Activated CD4-positive, alpha-beta T cell treated with anti-CD3 and anti-CD28 coated beads, Interleukin-2, Interleukin-4, amounts not matched to agents 100 ng/mL and 50 ng/mL, durations not matched to agents 16 hours and 8 hours (primary cell): ENCODE measurements at regions not wholly inside any gene's neighbourhood (a gene's known extent, or its start where the extent isn't known, plus 50 kb on each side); places are given as distances from the start of the nearest gene placed in this dataset.

Source experiments
- DNase-seq: peaks from one replicate; pipeline ENCODE4 v3.0.0-alpha.2; 2020; ENCODE audit warnings: low spot score

DNA sequence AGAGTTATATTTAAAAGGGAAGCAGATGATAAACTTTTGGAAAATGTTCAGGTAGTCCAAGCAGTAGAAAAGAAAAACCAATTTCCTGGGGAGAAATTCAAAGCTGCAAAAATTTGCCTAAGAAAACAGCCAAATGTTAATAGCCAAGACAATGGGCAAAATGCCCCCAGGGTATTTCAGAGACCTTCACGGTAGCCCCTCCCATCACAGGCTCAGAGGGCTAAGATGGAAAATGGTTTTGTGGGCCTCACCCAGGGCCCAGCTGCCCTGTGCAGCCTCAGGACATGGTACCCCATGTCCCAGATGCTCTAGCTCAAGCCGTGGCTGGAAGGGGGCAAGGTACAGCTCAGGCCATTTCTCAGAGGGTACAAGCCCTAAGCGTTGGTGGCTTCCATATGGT is 391.0 kb downstream of the ZIC4 start:
- no peak for DNase-seq

GRCh38 chr3:147008886-147009285 is 397.5 kb downstream of the ZIC4 start:
- no peak for DNase-seq

DNA sequence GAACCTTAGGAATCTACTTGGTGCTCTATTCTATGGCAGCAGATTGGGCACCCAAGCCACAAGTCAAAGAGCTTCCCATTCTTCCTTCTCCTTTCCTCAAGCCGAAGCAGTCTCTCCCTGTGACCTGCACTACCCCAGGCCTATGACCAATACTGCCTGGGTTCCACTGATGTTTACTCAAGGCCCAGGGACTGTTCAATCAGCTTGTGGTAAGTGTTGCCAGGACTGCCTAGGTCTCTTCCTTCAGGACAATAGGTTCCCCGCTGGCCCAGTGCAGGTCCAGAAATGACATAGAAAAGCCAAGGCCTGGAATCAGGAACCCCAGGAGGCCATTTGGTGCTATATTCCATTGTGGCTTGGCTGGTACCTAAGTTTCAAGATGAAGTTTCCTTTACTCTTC is 397.9 kb downstream of the ZIC4 start:
- DNase-seq = no peak

DNA sequence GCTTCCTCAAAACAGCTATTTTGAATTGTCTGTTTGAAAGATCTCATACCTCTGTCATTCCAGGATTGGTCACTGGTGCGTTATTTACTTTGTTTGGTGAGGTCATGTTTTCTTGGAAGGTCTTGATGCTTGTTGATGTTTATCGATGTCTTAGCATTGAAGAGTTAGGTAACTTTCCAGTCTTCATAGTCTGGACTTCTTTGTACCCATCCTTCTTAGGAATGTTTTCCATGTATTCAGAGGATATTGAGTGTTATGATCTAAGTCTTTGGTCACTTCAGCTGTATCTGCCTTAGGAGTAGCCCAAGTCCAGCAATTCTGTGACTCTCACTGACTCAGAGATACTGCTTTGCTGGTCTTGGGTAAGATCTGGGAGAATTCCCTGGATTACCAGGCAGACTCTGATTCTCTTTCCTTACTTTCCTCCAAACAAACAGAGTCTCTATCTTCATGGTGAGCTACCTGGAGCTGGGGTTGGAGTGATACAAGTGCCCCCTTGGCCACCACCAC is 398.6 kb downstream of the ZIC4 start:
- no peak for DNase-seq

DNA sequence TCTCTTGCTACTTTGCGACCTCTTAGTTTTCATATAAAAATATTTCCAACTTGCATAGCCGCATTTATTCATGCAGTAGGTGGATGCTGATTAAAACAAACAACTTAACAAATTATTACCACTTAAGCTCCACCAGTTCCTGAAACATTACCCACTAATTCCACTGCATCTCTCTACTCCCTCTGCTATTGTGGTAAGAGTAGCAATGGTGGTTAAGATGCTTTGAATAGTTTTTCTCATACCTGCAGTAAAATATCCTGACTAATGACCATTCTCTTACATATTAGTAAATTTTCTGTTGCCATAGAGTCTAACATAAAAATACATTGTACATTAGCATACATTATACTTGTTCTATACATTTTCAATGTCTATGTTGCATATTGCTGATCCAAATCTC is 397.6 kb upstream of the PLSCR5 start:
- no peak for DNase-seq

GRCh38 chr3:147000274-147000673 is 395.1 kb upstream of the PLSCR5 start:
- DNase-seq = no peak

DNA sequence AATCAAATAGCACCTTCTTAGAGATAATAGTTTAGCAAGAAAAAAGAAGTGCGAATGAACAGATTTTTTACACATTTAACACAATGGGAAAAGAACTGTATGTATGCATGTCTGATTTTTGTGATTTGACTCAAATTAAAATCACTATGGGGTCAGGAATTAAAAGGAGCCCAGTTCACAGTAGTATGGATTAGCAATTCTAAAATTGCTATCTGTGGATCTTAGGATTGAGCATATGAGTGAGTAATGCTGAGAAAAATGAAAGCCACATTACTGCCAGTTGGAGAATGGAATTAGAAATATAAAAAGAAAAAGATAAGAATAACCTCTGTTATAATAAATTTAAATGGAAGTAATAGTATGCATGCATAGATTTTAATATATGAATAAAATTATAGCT is 386.8 kb upstream of the PLSCR5 start:
- DNase-seq = no peak

DNA sequence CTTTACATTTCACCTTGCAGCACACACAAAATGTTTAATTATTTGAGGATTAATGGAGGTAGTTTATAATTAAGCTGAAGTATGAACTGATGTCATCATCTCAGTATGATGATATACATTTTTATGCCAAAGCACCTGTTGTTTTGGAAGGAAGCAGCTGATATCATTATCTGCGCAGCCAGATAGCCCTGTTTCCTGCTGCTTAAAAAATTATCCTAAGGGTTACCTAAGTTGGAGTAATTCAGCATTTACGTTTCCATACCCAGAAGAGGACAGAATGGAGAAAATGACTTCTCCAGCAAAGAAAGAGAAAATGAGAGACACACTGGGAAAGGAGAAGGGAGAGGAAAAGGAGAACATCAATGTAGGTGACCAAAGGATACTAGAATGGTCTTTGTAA is 370.3 kb upstream of the PLSCR5 start:
- DNase-seq = no peak

DNA sequence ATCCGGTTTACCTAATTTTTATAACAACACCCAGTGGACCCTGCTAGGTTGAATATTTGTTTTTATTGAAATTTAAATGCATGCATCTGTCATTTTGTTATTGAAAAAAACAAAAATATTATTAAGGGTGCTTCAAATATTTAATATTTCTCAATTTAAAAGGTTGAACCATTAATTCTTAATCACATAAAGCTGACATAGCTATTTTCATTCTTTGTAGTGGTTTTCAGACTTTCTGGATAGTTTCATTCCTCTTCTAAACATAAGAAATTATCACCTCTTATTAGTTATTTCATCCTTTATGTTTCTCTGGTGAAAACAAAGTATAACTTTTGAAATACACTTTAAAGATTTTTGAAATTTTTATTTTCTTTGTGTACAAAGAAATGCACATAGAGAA is 369.9 kb upstream of the PLSCR5 start:
- DNase-seq = no peak

- no peak for DNase-seq
These were observed 368.9 kb upstream of the PLSCR5 start for GRCh38 chr3:146974001-146974400.

DNA sequence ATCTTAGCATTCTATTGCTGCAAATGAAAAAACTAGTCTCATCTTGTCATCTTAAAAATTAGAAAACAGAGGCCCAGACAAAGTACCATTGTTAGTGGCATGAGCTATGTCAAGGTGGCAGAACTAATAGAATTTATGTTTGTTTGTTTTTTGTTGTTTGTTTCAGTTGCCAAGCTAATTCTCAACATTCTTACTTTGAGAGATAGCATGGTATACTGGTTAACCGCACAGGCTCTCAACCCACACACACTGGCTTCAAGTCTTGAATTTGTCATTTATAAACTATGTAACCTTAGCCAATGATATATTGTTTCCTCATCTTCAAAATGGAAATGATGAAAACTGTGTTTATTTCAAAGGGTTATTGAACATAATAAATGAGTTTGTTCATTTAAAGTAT is 367.6 kb upstream of the PLSCR5 start:
- DNase-seq = no peak

DNA sequence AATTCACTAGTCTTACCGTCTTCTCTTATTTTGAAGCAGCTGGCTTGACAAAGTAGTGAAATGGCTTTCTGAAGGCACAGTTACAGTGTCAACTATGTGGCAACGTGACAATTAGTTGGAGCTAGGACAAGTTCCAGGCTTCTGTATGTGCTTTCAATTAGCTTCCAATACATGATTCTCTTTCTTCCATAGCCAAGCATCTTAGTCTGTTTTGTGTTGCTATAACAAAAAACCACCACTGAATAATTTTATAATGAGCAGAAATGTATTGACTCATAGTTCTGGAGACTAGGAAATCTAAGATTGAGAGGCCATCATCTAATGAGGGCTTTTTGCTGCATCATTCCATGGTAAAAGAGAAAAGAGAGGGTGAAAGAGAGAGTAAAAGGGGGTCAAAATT is 365.1 kb upstream of the PLSCR5 start:
- DNase-seq = no peak

GRCh38 chr3:146969356-146969755 is 364.2 kb upstream of the PLSCR5 start:
- DNase-seq = no peak

DNA sequence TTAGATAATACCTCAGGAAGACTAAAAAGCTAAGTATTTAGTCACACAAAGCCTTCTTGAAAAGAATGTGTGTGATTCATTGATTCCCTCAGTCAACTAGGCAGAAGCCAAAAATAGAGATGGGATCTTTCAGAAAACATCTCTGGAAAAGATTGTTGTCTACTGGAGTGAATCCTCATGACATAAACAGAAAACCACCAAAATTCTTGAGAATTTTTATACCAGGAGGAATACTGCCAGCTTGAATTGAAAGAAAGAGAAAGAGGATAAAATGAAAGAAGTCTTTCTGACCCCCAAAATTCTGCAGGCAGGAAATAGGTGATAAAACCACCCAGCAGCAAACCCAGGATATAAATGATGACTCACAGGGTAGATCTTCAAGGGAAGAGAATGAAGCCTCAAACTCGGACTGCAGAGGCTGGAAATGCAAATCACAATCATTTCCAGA is 363.1 kb upstream of the PLSCR5 start:
- no peak for DNase-seq

- DNase-seq = no peak
These were observed 362.6 kb upstream of the PLSCR5 start for GRCh38 chr3:146967783-146968182.

GRCh38 chr3:146966124-146966523 is 361.0 kb upstream of the PLSCR5 start:
- no peak for DNase-seq

DNA sequence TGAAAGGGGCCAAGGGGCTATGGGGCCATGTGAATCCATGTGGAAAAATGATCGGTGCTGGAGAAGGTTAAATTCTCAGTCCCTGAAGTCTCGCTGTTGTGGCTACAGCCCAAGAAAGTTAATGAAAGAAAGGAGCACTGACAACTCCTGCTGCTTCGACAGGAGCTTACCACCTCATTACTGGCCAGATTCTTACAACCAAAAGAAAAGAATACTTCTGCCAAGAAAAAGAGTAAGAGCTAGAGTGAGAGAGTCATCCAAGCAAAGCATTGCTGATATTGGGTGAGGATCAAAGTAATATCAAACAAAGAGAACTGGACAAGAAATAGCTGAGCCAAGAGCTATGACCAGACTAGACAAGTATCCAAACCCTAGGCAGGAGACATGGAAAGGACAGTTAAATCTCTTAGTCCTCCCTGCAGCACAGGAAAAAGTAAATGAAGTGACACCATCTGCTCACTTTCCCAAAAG is 348.4 kb upstream of the PLSCR5 start:
- no peak for DNase-seq

- no peak for DNase-seq
These were observed 343.8 kb upstream of the PLSCR5 start for GRCh38 chr3:146948985-146949384.

DNA sequence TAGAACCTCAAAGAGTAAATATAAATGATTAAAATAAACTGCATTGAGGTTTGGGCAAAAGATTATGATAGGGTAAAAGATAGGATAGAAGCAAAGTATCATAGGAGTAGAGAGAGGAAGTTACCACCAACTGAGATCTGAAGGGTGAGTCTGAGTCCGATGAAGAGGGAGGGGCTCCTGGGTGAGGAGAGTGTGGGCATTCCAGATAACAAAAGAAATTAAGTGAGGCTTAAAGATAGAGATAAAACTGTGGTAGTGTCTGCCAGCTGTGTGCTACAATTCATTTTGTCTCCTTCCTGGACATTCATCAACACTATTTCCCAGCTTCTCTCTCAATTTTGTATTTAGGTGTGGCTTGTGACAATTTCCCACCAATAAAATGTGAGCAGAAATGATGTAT is 343.0 kb upstream of the PLSCR5 start:
- DNase-seq = no peak

DNA sequence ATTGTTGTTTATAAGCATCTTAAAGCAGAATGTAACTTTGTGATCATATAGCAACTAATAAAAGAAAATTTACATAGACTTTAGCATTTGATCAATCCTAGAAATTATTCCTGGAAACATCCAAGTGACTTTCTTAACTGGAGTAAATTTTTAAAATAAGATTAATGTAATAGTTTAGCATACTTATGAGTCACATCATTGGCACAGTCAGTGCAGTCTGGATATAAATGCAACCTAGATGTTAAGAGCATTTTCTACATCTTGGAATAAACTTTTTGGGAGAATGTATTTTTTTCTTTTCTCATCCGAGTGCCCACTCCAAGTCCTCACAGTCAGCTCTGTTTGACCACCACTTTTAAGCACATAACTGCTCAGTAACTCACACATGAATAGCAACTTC is 324.6 kb upstream of the PLSCR5 start:
- DNase-seq = no peak

DNA sequence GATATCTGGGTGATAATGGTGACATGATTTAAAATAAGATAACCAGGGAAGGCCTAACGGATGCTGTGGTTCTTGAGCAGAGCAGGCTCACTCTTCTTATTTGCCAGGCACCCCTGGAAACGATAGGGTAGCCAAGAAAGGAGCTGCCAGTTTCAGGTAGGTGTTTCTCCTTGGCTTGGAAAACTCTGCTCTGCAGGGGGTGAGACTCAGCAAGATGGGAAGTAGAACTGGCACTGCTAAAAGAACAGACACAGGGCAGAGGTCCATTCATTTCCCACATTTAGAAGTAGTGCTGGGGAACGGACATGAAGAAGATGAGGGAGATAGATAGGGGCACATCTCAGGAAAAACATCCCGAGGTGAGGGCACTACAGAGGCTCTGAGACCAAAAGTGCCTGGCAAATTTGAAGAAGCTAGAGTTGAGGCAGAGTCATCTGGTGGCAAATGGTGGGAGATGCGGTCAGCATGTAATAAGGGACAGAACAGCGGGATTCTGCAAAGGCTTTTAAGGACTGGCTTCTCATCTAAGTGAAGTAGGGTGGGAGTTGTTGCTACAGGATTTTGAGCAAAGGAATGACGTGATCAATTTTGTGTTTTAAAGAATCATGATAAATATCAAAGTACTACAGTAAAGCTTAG is 323.4 kb upstream of the PLSCR5 start:
- DNase-seq = no peak

DNA sequence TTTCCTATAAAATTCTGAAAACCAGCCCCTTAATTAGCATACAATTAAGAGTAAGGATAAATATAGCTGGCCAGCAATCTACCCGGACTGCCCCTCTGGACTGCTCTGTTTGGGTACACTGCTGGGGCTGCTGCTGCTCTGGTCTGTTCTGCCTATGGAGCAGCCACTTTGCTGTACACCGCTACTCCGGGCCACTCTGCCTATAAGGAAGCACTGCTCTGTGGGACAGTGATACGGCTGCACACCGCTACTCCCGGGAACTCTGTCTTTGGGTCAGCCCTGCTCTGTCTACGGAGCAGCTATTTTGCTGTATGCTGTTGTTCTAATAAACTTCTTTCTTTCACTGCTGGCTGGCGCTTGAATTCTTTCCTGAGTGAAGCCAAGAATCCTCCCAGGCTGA is 316.5 kb upstream of the PLSCR5 start:
- DNase-seq = no peak

GRCh38 chr3:146914409-146914808 is 309.3 kb upstream of the PLSCR5 start:
- no peak for DNase-seq

GRCh38 chr3:146912241-146913015 is 307.3 kb upstream of the PLSCR5 start:
- DNase-seq = no peak
